H9 (cell line): ENCODE measurements at regions not wholly inside any gene's neighbourhood (a gene's known extent, or its start where the extent isn't known, plus 50 kb on each side); places are given as distances from the start of the nearest gene placed in this dataset.

ENCODE experiments used
- DNase-seq: peaks from one replicate; pipeline ENCODE4 v3.0.0-alpha.2; 2017
- H2AFZ ChIP-seq: one replicate; pipeline ENCODE4 v1.6.1; 2013; ENCODE audit warnings: mild to moderate bottlenecking, low read length, control low read depth, moderate library complexity
- H2AK5ac ChIP-seq: 2 replicates; pipeline ENCODE4 v1.6.1; 2013; ENCODE audit warnings: low read length, control low read depth, mixed read lengths; ENCODE audit not compliant: insufficient read length
- H2BK120ac ChIP-seq: one replicate; pipeline ENCODE4 v1.6.1; 2013; ENCODE audit warnings: low read depth, mild to moderate bottlenecking, low read length, control low read depth, inconsistent platforms; ENCODE audit not compliant: poor library complexity, severe bottlenecking
- H2BK12ac ChIP-seq: 2 replicates; pipeline ENCODE4 v1.6.1; 2013; ENCODE audit warnings: low read length, control low read depth, mixed read lengths, low read depth; ENCODE audit not compliant: insufficient read length
- H2BK15ac ChIP-seq: 2 replicates; pipeline ENCODE4 v1.6.1; 2013; ENCODE audit warnings: low read depth, low read length, control low read depth
- H2BK20ac ChIP-seq: one replicate; pipeline ENCODE4 v1.6.1; 2013; ENCODE audit warnings: low read depth, mild to moderate bottlenecking, low read length, control low read depth, inconsistent platforms; ENCODE audit not compliant: poor library complexity, severe bottlenecking
- H2BK5ac ChIP-seq: 2 replicates; pipeline ENCODE4 v1.6.1; 2013; ENCODE audit warnings: low read length, control low read depth, mixed read lengths; ENCODE audit not compliant: insufficient read length
- H3K14ac ChIP-seq: 2 replicates; pipeline ENCODE4 v1.6.1; 2013; ENCODE audit warnings: low read length, control low read depth; ENCODE audit not compliant: insufficient read depth
- H3K18ac ChIP-seq: 2 replicates; pipeline ENCODE4 v1.6.1; 2013; ENCODE audit warnings: low read depth, mild to moderate bottlenecking, mixed read lengths, low read length, control low read depth; ENCODE audit not compliant: insufficient read length
- H3K23ac ChIP-seq: 2 replicates; pipeline ENCODE4 v1.6.1; 2013; ENCODE audit warnings: low read length, control low read depth, mixed read lengths, low read depth; ENCODE audit not compliant: insufficient read length
- H3K23me2 ChIP-seq: 2 replicates; pipeline ENCODE4 v1.6.1; 2013; ENCODE audit warnings: low read depth, mild to moderate bottlenecking, mixed read lengths, low read length, control low read depth; ENCODE audit not compliant: insufficient read length, poor library complexity, severe bottlenecking
- H3K27ac ChIP-seq: 2 replicates; pipeline ENCODE4 v1.5.1; 2013; ENCODE audit warnings: low read length, control low read depth, mixed read lengths, low read depth; ENCODE audit not compliant: insufficient read length
- H3K27me3 ChIP-seq: 2 replicates; pipeline ENCODE4 v1.6.1; 2013; ENCODE audit warnings: low read length, control low read depth, inconsistent platforms; ENCODE audit not compliant: insufficient read depth
- H3K4ac ChIP-seq: 2 replicates; pipeline ENCODE4 v1.6.1; 2013; ENCODE audit warnings: low read depth, mild to moderate bottlenecking, control low read depth, inconsistent platforms, low read length, moderate library complexity
- H3K4me1 ChIP-seq: 2 replicates; pipeline ENCODE4 v1.6.1; 2013; ENCODE audit warnings: low read length, control low read depth, inconsistent platforms; ENCODE audit not compliant: insufficient read depth
- H3K4me2 ChIP-seq: 2 replicates; pipeline ENCODE4 v1.6.1; 2013; ENCODE audit warnings: low read length, control low read depth, mixed read lengths; ENCODE audit not compliant: insufficient read length, insufficient read depth
- H3K56ac ChIP-seq: 2 replicates; pipeline ENCODE4 v1.6.1; 2013; ENCODE audit warnings: low read depth, mild to moderate bottlenecking, mixed read lengths, low read length, control low read depth; ENCODE audit not compliant: insufficient read length
- H3K79me1 ChIP-seq: 2 replicates; pipeline ENCODE4 v1.6.1; 2013; ENCODE audit warnings: low read depth, mild to moderate bottlenecking, moderate library complexity, low read length, control low read depth, inconsistent platforms; ENCODE audit not compliant: insufficient read depth, poor library complexity, severe bottlenecking
- H3K79me2 ChIP-seq: 2 replicates; pipeline ENCODE4 v1.6.1; 2013; ENCODE audit warnings: low read length, control low read depth, inconsistent platforms; ENCODE audit not compliant: insufficient read depth
- H3K9ac ChIP-seq: 2 replicates; pipeline ENCODE4 v1.6.1; 2013; ENCODE audit warnings: low read length, control low read depth, mixed read lengths; ENCODE audit not compliant: insufficient read length; ENCODE audit errors: extremely low read depth
- H3K9me3 ChIP-seq: one replicate; pipeline ENCODE4 v1.6.1; 2013; ENCODE audit warnings: low read depth, low read length, inconsistent platforms; ENCODE audit not compliant: control insufficient read depth
- H3T11ph ChIP-seq: one replicate; pipeline ENCODE4 v1.6.1; 2013; ENCODE audit warnings: mild to moderate bottlenecking, low read length, control low read depth, inconsistent platforms
- H4K20me1 ChIP-seq: one replicate; pipeline ENCODE4 v1.6.1; 2013; ENCODE audit not compliant: control insufficient read depth, insufficient read length, insufficient read depth
- H4K5ac ChIP-seq: 2 replicates; pipeline ENCODE4 v1.6.1; 2013; ENCODE audit warnings: low read depth, mild to moderate bottlenecking, mixed read lengths, low read length, control low read depth; ENCODE audit not compliant: insufficient read length
- H4K8ac ChIP-seq: replicated peaks from 2 replicates; pipeline ENCODE4 v1.6.1; 2013; ENCODE audit warnings: low read length, control low read depth, mixed read lengths, low read depth; ENCODE audit not compliant: insufficient read length
- H4K91ac ChIP-seq: 2 replicates; pipeline ENCODE4 v1.6.1; 2013; ENCODE audit warnings: low read depth, mild to moderate bottlenecking, moderate library complexity, mixed read lengths, low read length, control low read depth; ENCODE audit not compliant: insufficient read length
- H3K27ac Mint-ChIP-seq, 3 experiments: 2 replicates in 2 of 3; 3 replicates in 1 of 3; pipeline ENCODE4 v1.8.0; 2020 to 2021; ENCODE audit warnings: mixed read lengths in 3 of 3, mild to moderate bottlenecking in 1 of 3, moderate library complexity in 1 of 3
- H3K27me3 Mint-ChIP-seq: 2 replicates; pipeline ENCODE4 v1.8.0; 2021; ENCODE audit warnings: low read depth, mild to moderate bottlenecking, moderate library complexity, mixed read lengths
- H3K36me3 Mint-ChIP-seq, 3 experiments: 2 replicates in 2 of 3; 3 replicates in 1 of 3; pipeline ENCODE4 v1.8.0; 2020 to 2021; ENCODE audit warnings: low read depth in 3 of 3, mixed read lengths in 3 of 3; ENCODE audit not compliant: insufficient read depth in 1 of 3
- H3K4me1 Mint-ChIP-seq, 2 experiments: 2 replicates each; pipeline ENCODE4 v1.8.0; 2020; ENCODE audit warnings: mixed read lengths in 2 of 2
- H3K4me3 Mint-ChIP-seq, 2 experiments: 2 replicates in 1 of 2; 3 replicates in 1 of 2; pipeline ENCODE4 v1.8.0; 2020 to 2021; ENCODE audit warnings: mild to moderate bottlenecking in 2 of 2, mixed read lengths in 2 of 2, moderate library complexity in 1 of 2
- H3K9me3 Mint-ChIP-seq, 2 experiments: 2 replicates in 1 of 2; 3 replicates in 1 of 2; pipeline ENCODE4 v1.8.0; 2020; ENCODE audit warnings: mild to moderate bottlenecking in 2 of 2, mixed read lengths in 2 of 2, moderate library complexity in 1 of 2
- WGBS: extraction: QIAGEN DNeasy Blood & Tissue Kit; methylation state at CpG from one replicate; pipeline ENCODE4 v1.1.7; 2013; ENCODE audit warnings: missing lambda C conversion rate, low lambda C conversion rate, mixed read lengths; ENCODE audit not compliant: insufficient read length; ENCODE audit errors: extremely low coverage; 5-methylcytosine and 5-hydroxymethylcytosine counted together
- TF ChIP-seq, protein P1 (sequence below): fragments of 200-600 bp; sonication (generic); conservative IDR thresholded peaks from 3 replicates; pipeline ENCODE4 v1.8.0; 2021; ENCODE audit warnings: antibody characterized with exemption, mild to moderate bottlenecking

DNA sequence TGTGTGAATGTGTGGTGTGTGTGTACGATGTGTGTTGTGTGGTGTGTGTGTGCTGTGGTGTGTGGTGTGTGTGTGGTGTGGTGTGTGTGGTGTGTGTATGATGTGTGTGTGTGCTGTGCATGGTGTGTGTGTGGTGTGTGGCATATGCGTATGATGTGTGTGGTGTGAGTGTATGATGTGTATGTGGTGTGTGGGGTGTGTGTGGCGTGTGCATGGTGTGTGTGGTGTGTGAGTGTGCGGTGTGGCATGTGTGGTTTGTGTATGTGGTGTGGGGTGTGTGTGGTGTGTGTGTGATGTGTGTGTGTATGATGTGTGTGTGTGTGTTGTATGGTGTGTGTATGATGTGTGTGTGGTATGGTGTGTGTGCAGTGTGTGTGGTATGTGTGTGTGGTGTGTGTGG is 50.5 kb upstream of the MPHOSPH6 start:
- Histone ChIP-seq H4K5ac (no peak overlapping the region), H3K4me2 (no peak overlapping the region), H3K79me1 (no peaks in the 10 kb centered on the region), H3K23ac (no peak overlapping the region), H3K14ac (no peak overlapping the region), H2AK5ac (no peak overlapping the region), H3K27me3 (no peaks in the 10 kb centered on the region), H3K23me2 (no peaks in the 10 kb centered on the region), H3K9me3 (no peaks in the 10 kb centered on the region), H2BK5ac (no peak overlapping the region), H2BK12ac (no peak overlapping the region), H3K4me1 (no peaks in the 10 kb centered on the region), H4K20me1 (no peaks in the 10 kb centered on the region), H3K79me2 (no peaks in the 10 kb centered on the region), H2AFZ (no peak overlapping the region), H3T11ph (no peak overlapping the region), H3K4ac (no peak overlapping the region), H3K18ac (no peak overlapping the region), H3K27ac (no peak overlapping the region), H4K8ac (no peak overlapping the region), H2BK20ac (no peak overlapping the region), H2BK120ac (no peak overlapping the region), H3K56ac (no peak overlapping the region), H3K9ac (no peak overlapping the region), H2BK15ac (no peak overlapping the region), H4K91ac (no peak overlapping the region)
- H3K4me1 Mint-ChIP-seq: no peaks in the 10 kb centered on the region
- H3K27ac Mint-ChIP-seq: no peak overlapping the region
- WGBS: 100% methylated on average over 2 of the region's 4 CpGs
- peaks cover 5% of the 10 kb centered on the region for H3K27me3 Mint-ChIP-seq
- DNase-seq: no peak
- no peak overlapping the region for H3K4me3 Mint-ChIP-seq
- TF ChIP-seq, protein P1, sequence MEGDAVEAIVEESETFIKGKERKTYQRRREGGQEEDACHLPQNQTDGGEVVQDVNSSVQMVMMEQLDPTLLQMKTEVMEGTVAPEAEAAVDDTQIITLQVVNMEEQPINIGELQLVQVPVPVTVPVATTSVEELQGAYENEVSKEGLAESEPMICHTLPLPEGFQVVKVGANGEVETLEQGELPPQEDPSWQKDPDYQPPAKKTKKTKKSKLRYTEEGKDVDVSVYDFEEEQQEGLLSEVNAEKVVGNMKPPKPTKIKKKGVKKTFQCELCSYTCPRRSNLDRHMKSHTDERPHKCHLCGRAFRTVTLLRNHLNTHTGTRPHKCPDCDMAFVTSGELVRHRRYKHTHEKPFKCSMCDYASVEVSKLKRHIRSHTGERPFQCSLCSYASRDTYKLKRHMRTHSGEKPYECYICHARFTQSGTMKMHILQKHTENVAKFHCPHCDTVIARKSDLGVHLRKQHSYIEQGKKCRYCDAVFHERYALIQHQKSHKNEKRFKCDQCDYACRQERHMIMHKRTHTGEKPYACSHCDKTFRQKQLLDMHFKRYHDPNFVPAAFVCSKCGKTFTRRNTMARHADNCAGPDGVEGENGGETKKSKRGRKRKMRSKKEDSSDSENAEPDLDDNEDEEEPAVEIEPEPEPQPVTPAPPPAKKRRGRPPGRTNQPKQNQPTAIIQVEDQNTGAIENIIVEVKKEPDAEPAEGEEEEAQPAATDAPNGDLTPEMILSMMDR: no peak
- H3K9me3 Mint-ChIP-seq: no peaks in the 10 kb centered on the region
- no peaks in the 10 kb centered on the region for H3K36me3 Mint-ChIP-seq
